ENCODE measurements at regions not wholly inside any gene's neighbourhood (a gene's known extent, or its start where the extent isn't known, plus 50 kb on each side); places are given as distances from the start of the nearest gene placed in this dataset.

GRCh38 chr15:56868170-56868569, 50.3 kb upstream of the TCF12 start (continued):
- no peak for TF ChIP-seq CHD7 (IDR thresholded peaks at IDR 0.05; ENCODE audit: insufficient replicate concordance, low read length)
- TF ChIP-seq SIRT6 (IDR thresholded peaks at IDR 0.05; ENCODE audit: low read length): no peak
- TF ChIP-seq NANOG (IDR thresholded peaks at IDR 0.05; ENCODE audit: insufficient read depth, low read depth, low read length, poor library complexity, severe bottlenecking): no peak
